HL-60 (cell line): ENCODE measurements at regions not wholly inside any gene's neighbourhood (a gene's known extent, or its start where the extent isn't known, plus 50 kb on each side); places are given as distances from the start of the nearest gene placed in this dataset.
"Not testable (repeated sequence)": the region's sequence is repeated elsewhere in the genome, so short reads cannot be mapped to it uniquely, and the experiment has no call there.

Source experiments
- DNase-seq, 2 experiments: peaks; one replicate each; pipeline ENCODE4 v3.0.0-alpha.2; 2010 to 2020; ENCODE audit warnings: low read depth in 1 of 2, low spot score in 1 of 2
- H3K27ac ChIP-seq: fragments of 250-450 bp; sonication (Bioruptor Pico); replicated peaks from 2 replicates; pipeline ENCODE4 v1.5.1; 2020; ENCODE audit warnings: mild to moderate bottlenecking, moderate library complexity
- H3K27me3 ChIP-seq: fragments of 250-450 bp; sonication (Bioruptor Pico); 2 replicates; pipeline ENCODE4 v1.5.1; 2021; ENCODE audit warnings: mild to moderate bottlenecking, moderate library complexity; ENCODE audit not compliant: insufficient read depth, poor library complexity, severe bottlenecking
- H3K4me3 ChIP-seq: replicated peaks from 2 replicates; pipeline ENCODE4 v1.5.1; 2011; ENCODE audit warnings: mild to moderate bottlenecking, control low read depth, low read length; ENCODE audit not compliant: insufficient read depth
- CTCF ChIP-seq: IDR thresholded peaks from one replicate; pipeline ENCODE4 v1.5.1; 2011; ENCODE audit warnings: low read length, control low read depth, inconsistent platforms; ENCODE audit not compliant: insufficient read depth
- GABPA ChIP-seq: IDR thresholded peaks from 2 replicates; pipeline ENCODE4 v1.6.1; 2012; ENCODE audit warnings: low read depth
- POLR2AphosphoS5 ChIP-seq: IDR thresholded peaks from 2 replicates; pipeline ENCODE4 v1.6.1; 2012; ENCODE audit warnings: low read depth
- REST ChIP-seq: IDR thresholded peaks from 2 replicates; pipeline ENCODE4 v1.6.1; 2012; ENCODE audit warnings: low read depth; ENCODE audit not compliant: insufficient replicate concordance
- SPI1 ChIP-seq: IDR thresholded peaks from 2 replicates; pipeline ENCODE4 v1.6.1; 2012; ENCODE audit warnings: low read depth, mild to moderate bottlenecking, borderline replicate concordance

GRCh38 chr3:70464876-70465275 lies 152.4 kb upstream of the MDFIC2 start:
- no peak for DNase-seq
- no peak overlapping the region for H3K27ac ChIP-seq
- no peak for TF ChIP-seq REST
- TF ChIP-seq SPI1 = no peak
- TF ChIP-seq POLR2AphosphoS5 = no peak
- no peak for TF ChIP-seq CTCF
- TF ChIP-seq GABPA = no peak
- H3K4me3 ChIP-seq = no peak overlapping the region
- peaks cover 2% of the 10 kb centered on the region for H3K27me3 ChIP-seq

GRCh38 chr3:70464465-70464864 lies 152.0 kb upstream of the MDFIC2 start:
- no peak for DNase-seq
- TF ChIP-seq CTCF (no peak), SPI1 (no peak), POLR2AphosphoS5 (no peak), GABPA (no peak), REST (no peak)
- Histone ChIP-seq H3K27ac (no peak overlapping the region), H3K4me3 (no peak overlapping the region), H3K27me3 (peaks cover 2% of the 10 kb centered on the region)

- not testable (repeated sequence) for H3K27ac ChIP-seq, DNase-seq, H3K27me3 ChIP-seq, H3K4me3 ChIP-seq
- peak; percentile 59 for TF ChIP-seq REST
Measured at GRCh38 chr3:70450220-70450619, 137.8 kb upstream of the MDFIC2 start.

- not testable (repeated sequence) for H3K27ac ChIP-seq, H3K27me3 ChIP-seq, H3K4me3 ChIP-seq, DNase-seq
Measured at GRCh38 chr3:70435422-70435821, 123.0 kb upstream of the MDFIC2 start.
